ENCODE measurements at regions not wholly inside any gene's neighbourhood (a gene's known extent, or its start where the extent isn't known, plus 50 kb on each side); places are given as distances from the start of the nearest gene placed in this dataset.

GRCh38 chr15:79230766-79231165, 51.8 kb upstream of the ANKRD34C start:
- H3K4me3 ChIP-seq (ENCODE audit: low read depth, low read length), result no peak overlapping the region
- DNase-seq (ENCODE audit: low read depth), result no peak
- no peak for TF ChIP-seq CTCF (IDR thresholded peaks at IDR 0.05; ENCODE audit: control insufficient read depth, extremely low read depth, insufficient read depth)

- no peak for TF ChIP-seq CTCF (IDR thresholded peaks at IDR 0.05; ENCODE audit: control insufficient read depth, extremely low read depth, insufficient read depth)
- no peak overlapping the region for H3K4me3 ChIP-seq (ENCODE audit: low read depth, low read length)
- no peak for DNase-seq (ENCODE audit: low read depth)
Measured at GRCh38 chr15:79222808-79223207, 59.7 kb upstream of the ANKRD34C start.

GRCh38 chr15:79221696-79222095, 60.8 kb upstream of the ANKRD34C start:
- no peak for TF ChIP-seq CTCF (IDR thresholded peaks at IDR 0.05; ENCODE audit: control insufficient read depth, extremely low read depth, insufficient read depth)
- no peak overlapping the region for H3K4me3 ChIP-seq (ENCODE audit: low read depth, low read length)
- DNase-seq (ENCODE audit: low read depth), result peak; percentile 15

- no peak overlapping the region for H3K4me3 ChIP-seq (ENCODE audit: low read depth, low read length)
- TF ChIP-seq CTCF (IDR thresholded peaks at IDR 0.05; ENCODE audit: control insufficient read depth, extremely low read depth, insufficient read depth), result no peak
- no peak for DNase-seq (ENCODE audit: low read depth)
Measured at GRCh38 chr15:79219393-79220056, 63.0 kb upstream of the ANKRD34C start.

GRCh38 chr15:79218588-79219200, 63.8 kb upstream of the ANKRD34C start:
- H3K4me3 ChIP-seq (ENCODE audit: low read depth, low read length), result no peak overlapping the region
- DNase-seq (ENCODE audit: low read depth), result peak; percentile 23
- peak; percentile 65 for TF ChIP-seq CTCF (IDR thresholded peaks at IDR 0.05; ENCODE audit: control insufficient read depth, extremely low read depth, insufficient read depth)

- TF ChIP-seq CTCF (IDR thresholded peaks at IDR 0.05; ENCODE audit: control insufficient read depth, extremely low read depth, insufficient read depth), result no peak
Measured at GRCh38 chr15:79213650-79214049, 68.9 kb upstream of the ANKRD34C start.

More at GRCh38 chr15:79213650-79214049, 68.9 kb upstream of the ANKRD34C start:
- H3K4me3 ChIP-seq (ENCODE audit: low read depth, low read length), result no peak overlapping the region
- DNase-seq (ENCODE audit: low read depth), result no peak

Data from LNCaP clone FGC (cell line).